Spinal cord (tissue), 9 donors: ENCODE measurements at regions not wholly inside any gene's neighbourhood (a gene's known extent, or its start where the extent isn't known, plus 50 kb on each side); places are given as distances from the start of the nearest gene placed in this dataset.

Source experiments
- DNase-seq, 6 donors: peaks; one replicate each; pipeline versions ENCODE4 v3.0.0 to v3.0.0-alpha.2; 2013 to 2015; ENCODE audit warnings: low spot score in 6 of 6, low read depth in 4 of 6
- H3K27ac ChIP-seq: one replicate; pipeline ENCODE4 v1.5.1; 2013; ENCODE audit warnings: low read depth, low read length, control low read depth
- H3K27me3 ChIP-seq: one replicate; pipeline ENCODE4 v1.6.1; 2013; ENCODE audit warnings: low read length; ENCODE audit not compliant: control insufficient read depth, insufficient read depth
- H3K36me3 ChIP-seq: one replicate; pipeline ENCODE4 v1.6.1; 2013; ENCODE audit warnings: low read length; ENCODE audit not compliant: control insufficient read depth, insufficient read depth
- H3K4me1 ChIP-seq: one replicate; pipeline ENCODE4 v1.6.1; 2013; ENCODE audit warnings: low read length; ENCODE audit not compliant: control insufficient read depth, insufficient read depth
- H3K4me3 ChIP-seq: one replicate; pipeline ENCODE4 v1.5.1; 2013; ENCODE audit warnings: low read depth, low read length, control low read depth
- H3K9me3 ChIP-seq: one replicate; pipeline ENCODE4 v1.6.1; 2013; ENCODE audit warnings: low read length; ENCODE audit not compliant: control insufficient read depth, insufficient read depth
- WGBS: methylation state at CpG from one replicate; pipeline ENCODE4 v1.1.5; 2013; ENCODE audit warnings: missing lambda C conversion rate; ENCODE audit not compliant: insufficient coverage; 5-methylcytosine and 5-hydroxymethylcytosine counted together
- donor health status: healthy.

DNA sequence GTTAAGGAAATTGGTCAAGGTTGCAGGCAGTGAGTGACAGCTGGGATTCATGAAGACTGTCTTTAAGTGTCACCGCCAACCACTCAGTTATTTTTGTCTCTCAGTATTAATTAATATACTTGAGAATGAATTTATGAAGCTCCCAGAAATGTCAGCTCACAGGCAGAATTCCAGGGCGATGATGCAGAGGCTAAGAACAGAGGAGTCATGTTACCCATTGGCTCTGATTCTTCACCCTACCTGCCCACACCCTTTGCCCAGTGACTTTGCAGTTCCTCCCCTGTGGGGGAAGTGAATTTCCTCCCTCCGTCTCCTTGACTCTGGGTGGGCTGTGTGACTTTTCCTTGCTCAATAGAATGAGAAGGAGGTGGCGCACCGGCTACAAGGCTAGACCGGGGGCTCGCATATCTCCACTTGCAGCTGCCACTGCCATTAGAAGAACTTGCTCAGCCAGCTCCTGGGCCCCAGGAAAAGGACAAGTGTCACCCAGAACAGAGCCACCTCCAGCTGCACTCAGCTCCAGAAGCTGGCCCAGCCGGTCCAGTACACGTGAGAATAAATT is 157.1 kb upstream of the PRKCQ start:
- no peak for DNase-seq
- H3K4me3 ChIP-seq, result no peak overlapping the region
- WGBS, result 71% methylated on average over 5 of the region's 9 CpGs

DNA sequence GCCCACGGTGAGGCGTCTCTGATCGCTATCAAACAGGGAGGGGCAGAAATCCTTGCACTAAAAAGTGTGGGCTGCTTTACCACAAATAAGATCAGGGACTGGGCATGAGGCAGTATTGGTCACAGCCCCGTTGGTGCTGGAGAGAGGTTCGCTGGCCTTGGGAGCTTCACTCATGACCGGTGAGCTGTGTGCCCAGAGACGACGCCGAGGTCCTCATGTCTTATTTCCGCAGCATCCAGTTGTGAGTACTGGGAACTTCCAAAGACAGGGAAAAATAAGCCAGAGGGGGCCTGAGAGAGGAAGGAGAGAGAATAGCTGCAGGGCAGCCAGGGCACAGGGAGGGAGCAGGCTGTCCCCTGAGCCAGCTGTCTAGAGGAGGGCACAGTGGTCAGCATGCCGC is 154.2 kb upstream of the PRKCQ start:
- H3K4me3 ChIP-seq, result no peak overlapping the region
- H3K36me3 ChIP-seq, result no peaks in the 10 kb centered on the region
- H3K4me1 ChIP-seq, result peaks cover 15% of the 10 kb centered on the region
- no peak overlapping the region for H3K27ac ChIP-seq
- 85% methylated on average over 11 of the region's 11 CpGs for WGBS
- no peaks in the 10 kb centered on the region for H3K9me3 ChIP-seq
- no peak for DNase-seq
- no peaks in the 10 kb centered on the region for H3K27me3 ChIP-seq

More for the DNA sequence above, 157.1 kb upstream of the PRKCQ start:
- Histone ChIP-seq H3K36me3 (no peaks in the 10 kb centered on the region), H3K27me3 (no peaks in the 10 kb centered on the region), H3K9me3 (no peaks in the 10 kb centered on the region), H3K27ac (no peak overlapping the region), H3K4me1 (peaks cover 15% of the 10 kb centered on the region)

DNA sequence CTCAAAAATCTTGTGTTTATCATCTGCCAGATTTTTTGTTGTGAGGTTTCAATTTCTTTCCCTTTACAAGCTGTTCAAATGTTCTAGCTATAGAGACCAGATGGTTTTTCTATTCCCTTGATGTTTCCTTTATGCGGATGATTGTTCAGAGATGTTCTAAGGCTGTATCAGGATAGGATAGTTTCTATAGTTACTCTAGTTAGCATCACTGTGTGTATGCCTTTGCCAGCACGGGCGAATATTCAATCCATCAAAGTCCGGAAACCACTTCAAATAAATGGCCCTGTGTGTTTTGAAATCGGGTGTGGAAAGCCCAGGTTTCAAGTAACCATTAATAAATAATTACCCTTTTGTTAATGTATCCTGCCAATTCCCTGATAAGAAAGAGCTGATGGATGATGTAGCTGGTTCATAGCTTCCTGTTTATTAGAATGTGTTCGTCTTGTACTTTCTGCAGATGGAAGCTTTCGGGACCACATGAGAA is 149.8 kb upstream of the PRKCQ start:
- Histone ChIP-seq H3K9me3 (no peaks in the 10 kb centered on the region), H3K27ac (no peak overlapping the region), H3K27me3 (no peaks in the 10 kb centered on the region), H3K4me3 (no peak overlapping the region), H3K4me1 (no peaks in the 10 kb centered on the region), H3K36me3 (no peaks in the 10 kb centered on the region)
- peak in 2 of 6 donors; percentile 59 to 81 for DNase-seq
- WGBS, result no CpG with 5 or more reads among the region's 7 CpGs

DNA sequence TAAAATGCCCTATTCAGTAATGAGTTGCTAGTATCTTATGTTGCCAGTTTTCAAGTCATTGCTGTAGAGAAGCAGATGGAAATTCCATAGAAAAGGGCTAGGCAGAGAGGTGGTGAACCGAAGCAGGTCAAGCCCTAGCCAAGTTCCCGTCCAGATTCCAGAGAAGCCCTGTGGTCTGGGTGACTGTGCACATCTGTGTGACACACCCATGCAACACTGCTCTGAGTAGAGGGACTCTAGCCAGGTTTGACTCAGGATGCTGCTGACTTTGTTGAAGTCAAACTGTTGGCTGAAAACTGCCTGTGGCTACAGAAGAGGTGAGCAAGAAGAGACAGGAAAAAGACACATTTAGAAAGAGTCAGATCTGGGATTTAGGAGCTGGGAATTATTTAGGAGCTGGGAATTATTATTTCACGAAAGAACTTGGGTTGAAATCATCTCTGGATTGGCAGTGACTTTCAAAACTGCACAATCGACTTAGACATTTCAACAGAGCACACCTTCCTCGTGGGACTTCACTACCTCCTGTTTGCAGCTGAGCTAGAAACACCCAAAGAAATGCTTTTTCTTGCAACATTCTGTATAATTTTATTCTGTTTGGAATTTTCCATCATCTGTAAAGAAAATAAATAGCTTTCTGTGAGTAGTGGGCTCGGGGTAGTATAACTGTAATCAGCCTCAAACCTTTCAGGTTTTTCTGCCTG is 149.1 kb upstream of the PRKCQ start:
- Histone ChIP-seq H3K4me3 (no peak overlapping the region), H3K27me3 (no peaks in the 10 kb centered on the region), H3K27ac (no peak overlapping the region), H3K9me3 (no peaks in the 10 kb centered on the region), H3K4me1 (no peaks in the 10 kb centered on the region), H3K36me3 (no peaks in the 10 kb centered on the region)
- no peak for DNase-seq
- 73% methylated on average over 3 of the region's 6 CpGs for WGBS

DNA sequence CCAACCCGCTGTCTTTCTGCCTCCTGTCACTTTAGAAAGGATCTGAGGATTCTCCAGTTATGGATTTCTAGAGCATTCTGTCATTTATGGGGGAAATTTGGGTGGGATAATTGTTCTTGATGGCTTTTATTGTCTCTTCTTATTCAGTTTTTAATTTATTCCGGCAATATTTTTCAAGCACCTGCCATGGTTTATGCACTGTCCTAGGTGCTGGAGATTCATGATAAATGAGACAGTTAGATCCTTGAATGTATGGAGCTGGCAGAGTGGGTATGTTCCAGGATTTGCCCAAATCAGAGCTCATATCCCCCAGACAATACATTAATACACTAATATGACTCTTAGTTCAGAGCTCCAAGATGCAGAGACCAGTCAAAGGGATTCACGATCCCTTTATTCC is 146.8 kb upstream of the PRKCQ start:
- DNase-seq, result no peak
- Histone ChIP-seq H3K27me3 (no peaks in the 10 kb centered on the region), H3K4me1 (no peaks in the 10 kb centered on the region), H3K9me3 (no peaks in the 10 kb centered on the region), H3K36me3 (no peaks in the 10 kb centered on the region), H3K27ac (no peak overlapping the region), H3K4me3 (no peak overlapping the region)
- no CpG with 5 or more reads among the region's 3 CpGs for WGBS

DNA sequence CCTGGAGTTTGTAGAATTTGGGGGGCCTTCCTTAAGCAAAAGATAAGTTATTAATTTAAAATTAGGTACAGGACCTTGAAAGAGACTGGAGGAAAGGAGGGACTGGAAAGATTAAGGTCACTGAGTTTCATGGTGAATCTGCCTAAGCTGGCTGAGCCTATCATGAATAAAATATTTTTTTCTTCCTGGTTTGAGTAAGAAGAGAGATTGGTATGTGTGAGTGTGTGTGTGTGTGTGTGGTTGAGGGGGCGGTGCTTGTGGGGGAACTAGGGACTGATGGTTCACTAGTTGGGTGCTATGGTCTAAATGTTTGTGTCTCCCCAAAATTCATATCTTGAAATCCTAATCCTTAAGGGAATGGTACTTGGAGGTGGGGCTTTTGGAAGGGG is 142.5 kb upstream of the PRKCQ start:
- WGBS, result 100% methylated on average over 1 of the region's 1 CpG
- Histone ChIP-seq H3K27me3 (no peaks in the 10 kb centered on the region), H3K36me3 (no peaks in the 10 kb centered on the region), H3K9me3 (no peaks in the 10 kb centered on the region), H3K4me1 (no peaks in the 10 kb centered on the region), H3K4me3 (no peak overlapping the region), H3K27ac (no peak overlapping the region)
- no peak for DNase-seq

DNA sequence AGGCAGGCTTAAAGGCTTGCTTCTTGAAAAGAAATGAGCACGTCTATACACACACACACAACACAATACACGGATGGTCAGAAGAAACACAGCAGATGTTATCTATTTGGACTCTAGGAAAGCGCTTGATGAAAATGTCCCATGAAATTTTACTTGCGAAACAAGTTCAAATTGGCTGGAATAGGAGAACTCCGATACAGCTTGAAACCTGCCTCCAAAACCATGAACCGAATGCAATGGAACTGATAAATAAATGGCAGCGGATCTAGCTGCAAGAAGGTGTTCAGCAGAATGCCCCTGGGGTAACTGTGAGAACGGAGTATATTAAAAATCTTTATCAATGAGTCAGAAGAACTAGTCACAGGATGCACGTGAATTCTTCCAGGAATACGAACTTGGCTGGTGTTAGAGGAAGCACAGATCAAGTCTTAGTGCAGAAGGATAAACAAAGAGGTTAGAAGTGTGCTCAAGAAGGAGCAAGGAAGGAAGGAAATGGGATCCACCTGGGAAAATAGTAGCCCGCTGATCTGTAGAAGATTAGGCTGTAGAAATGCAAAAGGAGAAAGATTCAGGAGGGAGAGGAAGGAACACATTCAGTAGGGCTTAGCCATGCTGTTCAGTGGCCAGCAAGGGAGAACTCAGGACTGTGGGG is 142.0 kb upstream of the PRKCQ start:
- Histone ChIP-seq H3K4me3 (no peak overlapping the region), H3K9me3 (no peaks in the 10 kb centered on the region), H3K27me3 (no peaks in the 10 kb centered on the region), H3K27ac (no peak overlapping the region), H3K36me3 (no peaks in the 10 kb centered on the region), H3K4me1 (no peaks in the 10 kb centered on the region)
- peak in 1 of 6 donors; percentile 42 for DNase-seq
- 83% methylated on average over 8 of the region's 11 CpGs for WGBS

DNA sequence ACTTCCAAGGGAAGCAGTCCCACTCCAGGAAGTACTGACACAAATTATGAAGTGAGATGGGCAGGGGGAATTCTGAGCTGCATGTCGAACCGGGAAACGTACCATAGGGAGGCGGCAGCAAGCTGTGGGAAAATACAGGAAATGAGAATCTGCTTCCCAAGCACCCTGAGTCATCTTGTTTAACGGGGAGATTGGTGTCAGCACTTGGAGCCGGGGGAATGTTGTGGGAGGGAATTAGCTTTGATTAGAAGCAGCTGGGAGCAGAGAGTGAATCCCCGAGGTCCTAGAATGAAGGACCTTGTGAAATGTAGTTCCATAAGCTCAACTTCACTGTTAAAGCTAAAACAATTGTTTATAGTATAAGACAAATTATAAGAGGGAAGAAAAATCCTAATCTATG is 141.4 kb upstream of the PRKCQ start:
- Histone ChIP-seq H3K27me3 (no peaks in the 10 kb centered on the region), H3K4me1 (no peaks in the 10 kb centered on the region), H3K36me3 (no peaks in the 10 kb centered on the region), H3K27ac (no peak overlapping the region), H3K9me3 (no peaks in the 10 kb centered on the region), H3K4me3 (no peak overlapping the region)
- 55% methylated on average over 6 of the region's 7 CpGs for WGBS
- peak in 1 of 6 donors; percentile 40 for DNase-seq

DNA sequence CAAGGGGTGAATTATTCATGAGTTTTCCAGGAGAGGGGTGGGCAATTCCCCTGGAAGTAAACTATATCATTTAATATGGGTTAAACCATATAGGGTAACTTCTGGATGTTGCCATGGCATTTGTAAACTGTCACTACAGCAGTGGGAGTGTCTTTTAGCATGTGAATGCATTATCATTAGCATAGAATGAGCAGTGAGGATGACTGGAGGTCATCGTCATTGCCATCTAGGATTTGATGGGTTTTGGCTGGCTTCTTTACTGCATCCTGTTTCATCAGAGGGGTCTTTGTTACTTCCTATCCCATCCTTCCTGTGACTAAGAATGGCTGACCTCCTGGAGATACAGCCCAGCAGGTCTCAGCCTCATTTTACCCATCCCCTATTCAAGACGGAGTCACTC is 139.5 kb upstream of the PRKCQ start:
- WGBS, result 100% methylated on average over 1 of the region's 2 CpGs
- no peak for DNase-seq
- Histone ChIP-seq H3K4me1 (no peaks in the 10 kb centered on the region), H3K9me3 (no peaks in the 10 kb centered on the region), H3K27me3 (no peaks in the 10 kb centered on the region), H3K27ac (no peak overlapping the region), H3K4me3 (no peak overlapping the region), H3K36me3 (no peaks in the 10 kb centered on the region)

DNA sequence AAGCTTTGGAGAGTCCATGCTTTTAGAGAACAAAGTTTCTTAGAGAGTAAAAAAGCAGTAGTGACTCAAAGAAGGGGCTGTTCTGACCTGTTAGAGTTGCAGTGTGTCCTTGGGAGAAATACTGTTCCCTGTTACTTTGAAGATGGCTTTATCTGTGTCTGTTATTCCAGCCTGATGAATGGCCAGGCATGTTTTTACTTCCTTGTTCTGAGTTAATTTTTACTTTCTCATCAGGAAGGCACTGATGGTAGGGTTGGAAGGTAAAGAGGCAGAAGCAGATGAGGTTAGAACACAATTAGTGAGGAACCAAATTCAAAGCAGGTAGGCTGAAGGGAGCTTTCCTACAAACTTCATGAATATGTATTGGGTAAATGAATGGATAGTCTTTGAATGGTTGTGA is 138.5 kb upstream of the PRKCQ start:
- DNase-seq, result no peak
- H3K27me3 ChIP-seq, result no peaks in the 10 kb centered on the region
- no peak overlapping the region for H3K27ac ChIP-seq
- H3K4me3 ChIP-seq, result no peak overlapping the region
- no peaks in the 10 kb centered on the region for H3K4me1 ChIP-seq
- H3K9me3 ChIP-seq, result no peaks in the 10 kb centered on the region
- no peaks in the 10 kb centered on the region for H3K36me3 ChIP-seq
